ENCODE measurements at regions not wholly inside any gene's neighbourhood (a gene's known extent, or its start where the extent isn't known, plus 50 kb on each side); places are given as distances from the start of the nearest gene placed in this dataset.

DNA sequence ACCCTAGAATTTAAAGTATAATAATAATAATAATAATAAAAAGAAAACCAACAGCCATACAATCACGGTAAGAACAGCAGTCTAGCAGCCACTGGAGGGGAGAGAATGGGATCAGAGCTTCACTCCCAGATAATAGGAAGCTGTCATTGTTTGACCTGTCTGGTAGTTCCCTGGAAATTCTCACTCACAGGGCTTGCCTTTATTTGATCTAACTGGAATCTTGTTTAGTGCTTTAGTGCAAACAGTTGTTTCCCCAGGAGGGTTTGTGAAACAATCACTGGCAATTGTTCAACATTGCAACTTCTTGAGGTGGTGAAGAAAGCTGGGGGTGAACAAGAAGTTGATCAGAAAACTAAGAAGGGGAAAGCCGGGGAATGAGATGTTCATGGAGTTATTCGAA, 68.7 kb upstream of the PTCSC3 start:
- Histone ChIP-seq H3K27ac (no peak overlapping the region), H3K4me3 (no peak overlapping the region)

DNA sequence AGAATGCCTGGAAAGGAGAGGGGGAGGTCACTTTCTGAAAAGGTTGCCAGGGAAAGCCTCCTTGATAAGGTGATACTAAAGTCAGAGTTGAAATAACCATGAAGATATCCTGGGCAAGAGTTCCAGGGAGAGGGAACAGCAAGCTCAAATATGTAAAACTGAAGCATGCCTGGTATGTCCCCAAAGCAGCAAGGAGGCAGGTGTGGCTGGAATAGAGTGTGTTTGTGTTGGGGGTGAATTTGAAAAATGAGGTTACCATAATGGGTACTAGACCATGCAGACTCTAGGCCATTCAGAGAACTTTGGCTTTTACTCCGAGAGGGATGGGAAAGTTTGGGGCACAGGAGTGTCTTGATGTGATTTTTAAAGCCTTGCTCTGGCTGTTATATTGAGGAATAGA, 66.7 kb upstream of the PTCSC3 start:
- no peak overlapping the region for H3K4me3 ChIP-seq
- no peak overlapping the region for H3K27ac ChIP-seq

DNA sequence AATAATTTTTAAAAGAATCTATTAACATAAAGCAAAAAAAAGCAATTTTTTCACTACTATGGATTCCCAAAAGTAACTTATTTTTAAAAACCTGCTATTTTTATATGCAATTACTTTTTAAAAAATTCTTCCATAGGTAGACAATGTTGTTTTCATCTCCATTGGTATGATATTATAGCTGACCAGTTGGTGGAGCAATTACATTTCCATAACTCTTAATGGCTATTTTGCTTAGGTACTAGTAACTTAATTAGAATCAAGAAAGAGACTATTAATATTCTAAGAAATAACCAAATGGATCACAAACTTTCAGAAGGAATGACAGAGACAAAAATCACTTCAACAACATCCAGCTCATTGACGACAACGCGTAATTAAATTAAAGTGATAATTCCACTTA, 64.7 kb upstream of the PTCSC3 start:
- H3K4me3 ChIP-seq = no peak overlapping the region

DNA sequence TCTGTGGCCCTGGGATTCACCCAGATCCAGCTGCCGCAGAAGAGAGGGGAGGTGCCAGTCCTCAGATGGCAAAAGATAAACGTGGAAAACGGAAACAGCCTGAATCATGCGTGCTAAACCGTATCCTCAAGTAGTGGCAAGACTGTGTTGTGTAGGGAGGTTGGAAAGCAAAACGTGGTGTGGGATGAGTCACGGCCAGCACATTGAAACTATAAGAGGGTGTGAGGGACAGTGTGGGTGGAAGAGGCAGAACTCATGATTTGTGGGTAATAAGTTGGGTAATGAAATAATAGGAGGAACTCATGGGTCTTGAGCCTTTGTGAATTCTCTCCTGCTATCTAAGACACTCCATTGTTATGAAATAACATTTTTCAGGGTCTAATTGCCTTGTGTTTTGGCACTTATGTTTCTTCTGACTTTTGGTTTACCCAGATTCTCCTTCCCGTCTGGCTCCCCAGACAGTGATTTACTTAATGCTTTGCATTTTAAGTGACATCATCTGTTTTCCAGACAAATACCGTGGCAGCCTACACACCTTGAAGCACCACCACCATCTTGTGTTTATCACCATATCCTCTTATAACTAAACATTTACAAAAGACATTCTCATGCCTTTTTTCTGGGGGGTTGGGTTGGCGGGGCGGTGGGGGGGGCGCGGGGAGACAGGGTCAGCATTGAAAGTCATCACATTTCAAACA, 62.3 kb upstream of the PTCSC3 start:
- Histone ChIP-seq H3K4me3 (no peak overlapping the region), H3K27ac (peak overlapping the region in 8 of 21 experiments; percentile 7 to 78 (median 46))

More for the DNA sequence above, 64.7 kb upstream of the PTCSC3 start:
- H3K27ac ChIP-seq = no peak overlapping the region

DNA sequence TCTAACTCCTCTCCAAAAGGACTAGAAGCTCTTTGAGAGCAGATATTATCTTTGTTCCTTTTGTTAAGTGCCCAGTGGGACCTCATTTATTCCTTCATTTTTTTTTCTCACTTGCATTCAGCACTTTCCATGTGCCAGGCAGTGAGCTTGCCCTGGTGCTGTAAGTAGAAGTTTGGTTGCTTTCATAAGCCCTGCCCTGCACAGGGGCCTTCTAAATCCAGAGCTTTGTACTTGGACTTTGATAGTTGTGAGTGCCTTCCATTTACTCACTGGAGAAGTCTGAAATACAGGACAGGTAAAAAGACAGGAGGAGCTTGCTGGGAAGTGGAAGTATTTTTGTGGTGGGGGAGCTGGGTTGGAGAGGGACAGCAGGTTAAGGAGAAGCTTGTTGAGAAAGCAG, 56.7 kb upstream of the PTCSC3 start:
- Histone ChIP-seq H3K4me3 (no peak overlapping the region), H3K27ac (no peak overlapping the region)

DNA sequence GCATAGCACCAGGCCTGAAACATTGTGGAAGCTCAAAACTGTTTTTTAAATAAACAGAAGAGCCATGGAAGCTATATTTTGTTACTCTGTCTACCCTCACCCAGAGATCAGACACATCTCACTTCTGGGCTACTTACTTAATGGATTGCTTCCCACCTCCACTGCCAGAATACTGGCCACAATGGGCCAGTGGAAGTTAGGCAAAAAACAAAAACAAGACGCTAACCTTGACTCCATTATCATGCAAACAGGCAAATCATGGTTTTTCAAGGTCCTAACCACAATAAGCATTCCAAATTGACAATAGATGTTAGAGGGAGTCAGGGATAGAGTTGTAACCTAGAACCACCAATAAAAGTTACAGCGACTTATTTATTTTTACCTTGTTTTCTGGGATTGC, 52.7 kb upstream of the PTCSC3 start:
- Histone ChIP-seq H3K27ac (no peak overlapping the region), H3K4me3 (no peak overlapping the region)

DNA sequence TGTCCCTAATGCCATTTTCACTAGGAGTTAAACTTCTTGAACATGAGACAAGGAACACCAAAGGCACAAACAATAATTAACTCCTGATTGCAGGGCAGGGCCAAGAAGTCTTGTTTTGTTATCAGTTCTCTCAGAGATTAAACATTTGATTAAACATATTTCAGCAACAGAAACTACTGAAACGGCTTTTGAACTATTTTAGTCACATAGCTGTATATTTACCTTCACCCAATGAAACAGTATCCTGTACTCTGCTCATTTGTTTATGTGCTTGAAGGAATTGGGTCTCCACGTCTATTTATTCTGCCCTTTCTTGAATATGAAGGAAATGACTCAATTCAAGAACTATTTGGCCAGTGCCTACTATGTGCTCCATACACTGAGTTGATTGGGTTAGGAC, 51.3 kb upstream of the PTCSC3 start:
- Histone ChIP-seq H3K27ac (no peak overlapping the region), H3K4me3 (no peak overlapping the region)

DNA sequence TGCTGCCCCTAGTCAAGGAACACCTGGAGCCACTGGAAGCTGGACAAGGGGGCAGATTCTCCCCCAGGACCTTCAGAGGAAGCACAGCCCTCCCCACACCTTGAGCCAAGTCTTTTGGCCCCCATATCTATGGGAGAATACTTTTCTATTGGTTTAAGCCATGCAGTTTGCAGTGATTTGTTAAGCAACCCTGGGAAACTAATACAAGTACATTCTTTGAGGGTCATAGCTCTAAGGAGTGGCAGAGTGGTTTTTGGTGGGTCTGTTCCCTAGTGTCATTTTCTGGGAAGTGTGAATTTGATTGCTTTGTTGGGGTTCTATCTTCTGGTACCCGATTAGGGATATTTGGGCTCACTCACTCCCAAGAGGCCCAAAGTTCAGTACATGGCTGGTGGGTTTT, 50.8 kb upstream of the PTCSC3 start:
- Histone ChIP-seq H3K4me3 (no peak overlapping the region), H3K27ac (no peak overlapping the region)

Measured in skin epidermis (tissue), 12 donors.